ENCODE measurements at regions not wholly inside any gene's neighbourhood (a gene's known extent, or its start where the extent isn't known, plus 50 kb on each side); places are given as distances from the start of the nearest gene placed in this dataset.

DNA sequence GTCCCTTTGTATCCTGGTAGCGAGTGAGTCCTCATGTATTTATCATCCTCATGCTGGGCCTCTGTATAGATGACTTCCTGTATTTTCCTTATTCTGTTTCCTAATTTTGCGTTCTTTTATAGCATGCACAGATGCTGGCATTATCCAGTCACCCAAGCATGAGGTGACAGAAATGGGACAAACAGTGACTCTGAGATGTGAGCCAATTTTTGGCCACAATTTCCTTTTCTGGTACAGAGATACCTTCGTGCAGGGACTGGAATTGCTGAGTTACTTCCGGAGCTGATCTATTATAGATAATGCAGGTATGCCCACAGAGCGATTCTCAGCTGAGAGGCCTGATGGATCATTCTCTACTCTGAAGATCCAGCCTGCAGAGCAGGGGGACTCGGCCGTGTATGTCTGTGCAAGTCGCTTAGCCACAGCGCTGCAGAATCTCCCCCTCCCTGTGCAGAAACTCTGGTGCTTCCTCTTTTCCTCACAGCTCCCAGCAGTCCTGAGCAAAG, 183.1 kb upstream of the PRSS58 start:
- TF ChIP-seq, protein P1, sequence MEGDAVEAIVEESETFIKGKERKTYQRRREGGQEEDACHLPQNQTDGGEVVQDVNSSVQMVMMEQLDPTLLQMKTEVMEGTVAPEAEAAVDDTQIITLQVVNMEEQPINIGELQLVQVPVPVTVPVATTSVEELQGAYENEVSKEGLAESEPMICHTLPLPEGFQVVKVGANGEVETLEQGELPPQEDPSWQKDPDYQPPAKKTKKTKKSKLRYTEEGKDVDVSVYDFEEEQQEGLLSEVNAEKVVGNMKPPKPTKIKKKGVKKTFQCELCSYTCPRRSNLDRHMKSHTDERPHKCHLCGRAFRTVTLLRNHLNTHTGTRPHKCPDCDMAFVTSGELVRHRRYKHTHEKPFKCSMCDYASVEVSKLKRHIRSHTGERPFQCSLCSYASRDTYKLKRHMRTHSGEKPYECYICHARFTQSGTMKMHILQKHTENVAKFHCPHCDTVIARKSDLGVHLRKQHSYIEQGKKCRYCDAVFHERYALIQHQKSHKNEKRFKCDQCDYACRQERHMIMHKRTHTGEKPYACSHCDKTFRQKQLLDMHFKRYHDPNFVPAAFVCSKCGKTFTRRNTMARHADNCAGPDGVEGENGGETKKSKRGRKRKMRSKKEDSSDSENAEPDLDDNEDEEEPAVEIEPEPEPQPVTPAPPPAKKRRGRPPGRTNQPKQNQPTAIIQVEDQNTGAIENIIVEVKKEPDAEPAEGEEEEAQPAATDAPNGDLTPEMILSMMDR (IDR thresholded peaks at IDR 0.05): no peak
- no peak for TF ChIP-seq POLR2A (IDR thresholded peaks at IDR 0.05)
- WGBS, 2 donors: 68 to 75% methylated on average over 9 of the region's 9 CpGs
- H3K4me1 ChIP-seq: no peaks in the 10 kb centered on the region

DNA sequence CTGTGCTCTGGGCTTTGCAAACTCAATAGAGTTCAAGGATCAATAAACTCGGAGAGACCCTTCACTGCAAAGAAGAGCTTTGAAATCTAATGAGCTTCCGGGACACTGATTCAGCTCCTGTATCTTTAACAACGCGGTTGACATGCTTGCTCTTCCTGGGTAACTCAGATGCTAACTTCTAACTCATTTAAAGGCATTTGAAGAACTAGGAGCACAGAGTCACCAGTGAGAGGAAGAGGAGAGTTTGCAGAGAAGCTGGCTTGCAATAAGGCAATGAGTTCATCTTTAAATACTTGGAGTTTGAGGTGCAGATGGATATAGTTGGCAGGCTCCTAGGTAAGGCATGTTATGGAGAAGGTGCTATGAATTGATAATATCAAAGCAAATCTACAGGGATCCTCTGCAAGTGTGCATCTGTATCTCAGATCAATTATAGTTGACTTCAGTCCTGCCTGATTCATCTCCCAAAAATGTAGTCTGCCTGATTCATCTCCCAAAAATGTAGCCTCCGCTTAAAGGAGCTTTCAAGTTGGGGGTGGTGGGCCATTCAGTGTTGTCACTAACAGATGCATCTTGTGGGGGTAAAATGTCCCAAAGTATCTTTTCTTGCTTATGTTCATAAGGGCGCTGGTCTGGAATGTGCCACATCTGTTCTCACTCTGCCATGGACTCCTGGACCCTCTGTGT, 182.5 kb upstream of the PRSS58 start:
- intact Hi-C loops (cut with DNase I; ENCODE audit: low total_unique reads): no loop called here
- 84 to 91% methylated on average over 6 of the region's 6 CpGs for WGBS, 2 donors
- H3K9me3 ChIP-seq: no peaks in the 10 kb centered on the region
- no peak for DNase-seq
- no peak overlapping the region for H3K4me3 ChIP-seq
- H3K27ac ChIP-seq: no peak overlapping the region
- no peaks in the 10 kb centered on the region for H3K4me1 ChIP-seq
- TF ChIP-seq, protein P1 (IDR thresholded peaks at IDR 0.05): no peak
- TF ChIP-seq POLR2A (IDR thresholded peaks at IDR 0.05): no peak
- H3K36me3 ChIP-seq (ENCODE audit: low read depth, missing control alignments): no peaks in the 10 kb centered on the region
- no peaks in the 10 kb centered on the region for H3K27me3 ChIP-seq

More for the DNA sequence above, 183.1 kb upstream of the PRSS58 start:
- Histone ChIP-seq H3K36me3 (ENCODE audit: low read depth, missing control alignments) (no peaks in the 10 kb centered on the region), H3K27ac (no peak overlapping the region), H3K9me3 (no peaks in the 10 kb centered on the region), H3K27me3 (no peaks in the 10 kb centered on the region), H3K4me3 (no peak overlapping the region)
- intact Hi-C loops (cut with DNase I; ENCODE audit: low total_unique reads): no loop called here
- no peak for DNase-seq

DNA sequence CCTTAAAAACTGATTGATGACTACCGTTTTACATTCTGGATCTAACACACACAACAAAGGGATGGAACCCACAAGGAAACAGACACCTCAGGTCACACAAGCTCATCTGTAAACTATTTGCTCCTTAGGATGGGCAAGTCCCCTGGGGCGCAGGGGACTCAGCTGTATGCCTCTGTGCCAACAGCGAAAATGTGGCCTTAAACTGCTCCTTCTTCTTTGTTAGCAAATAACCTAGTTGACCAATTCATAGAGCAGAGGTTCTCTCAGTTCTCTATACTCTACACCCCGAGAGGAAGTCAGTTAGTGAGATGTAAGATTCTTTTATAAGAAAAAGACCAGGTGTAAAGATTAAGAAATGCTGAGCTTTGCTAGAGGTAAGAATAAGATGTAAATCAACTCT, 181.9 kb upstream of the PRSS58 start:
- no peak overlapping the region for H3K27ac ChIP-seq
- no peaks in the 10 kb centered on the region for H3K36me3 ChIP-seq (ENCODE audit: low read depth, missing control alignments)
- DNase-seq: no peak
- 84 to 91% methylated on average over 4 of the region's 4 CpGs for WGBS, 2 donors
- intact Hi-C loops (cut with DNase I; ENCODE audit: low total_unique reads): no loop called here
- H3K4me1 ChIP-seq: no peaks in the 10 kb centered on the region
- H3K27me3 ChIP-seq: no peaks in the 10 kb centered on the region
- TF ChIP-seq, protein P1 (IDR thresholded peaks at IDR 0.05): no peak
- no peak for TF ChIP-seq POLR2A (IDR thresholded peaks at IDR 0.05)
- no peak overlapping the region for H3K4me3 ChIP-seq
- no peaks in the 10 kb centered on the region for H3K9me3 ChIP-seq

DNA sequence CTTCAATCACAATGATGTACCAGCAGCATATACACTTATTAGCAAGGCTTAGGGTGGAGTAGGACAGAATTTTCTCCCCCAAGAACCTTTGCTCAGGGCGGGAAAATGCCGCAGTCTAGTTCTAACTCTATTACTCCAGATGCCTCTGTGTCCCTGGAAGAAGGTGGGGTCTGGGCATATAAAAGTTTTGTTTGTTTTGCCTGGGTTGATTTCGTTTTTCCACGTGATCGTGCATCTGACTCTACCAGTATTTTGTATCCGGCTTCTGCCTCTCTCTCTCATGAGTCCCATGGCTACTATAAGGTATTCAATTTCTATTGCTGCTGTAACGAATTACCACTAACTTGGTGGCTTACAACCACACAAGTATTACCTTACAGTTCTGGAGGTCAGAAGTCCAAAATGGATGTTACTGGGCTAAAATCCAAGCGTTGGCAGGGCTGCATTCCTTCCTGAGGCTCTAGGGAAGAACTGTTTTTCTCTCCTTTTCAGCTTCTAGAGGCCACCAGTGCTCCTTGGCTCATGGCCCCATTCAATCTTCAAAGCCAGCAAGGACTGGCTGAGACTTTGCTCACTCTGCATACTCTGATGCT, 181.2 kb upstream of the PRSS58 start:
- no peaks in the 10 kb centered on the region for H3K36me3 ChIP-seq (ENCODE audit: low read depth, missing control alignments)
- H3K27ac ChIP-seq: no peak overlapping the region
- H3K4me1 ChIP-seq: no peaks in the 10 kb centered on the region
- TF ChIP-seq POLR2A (IDR thresholded peaks at IDR 0.05): no peak
- TF ChIP-seq, protein P1 (IDR thresholded peaks at IDR 0.05): no peak
- intact Hi-C loops (cut with DNase I; ENCODE audit: low total_unique reads): no loop called here
- WGBS, 2 donors: 69 to 75% methylated on average over 8 of the region's 8 CpGs
- H3K27me3 ChIP-seq: no peaks in the 10 kb centered on the region
- H3K4me3 ChIP-seq: no peak overlapping the region
- H3K9me3 ChIP-seq: no peaks in the 10 kb centered on the region
- DNase-seq: no peak

All from testis (tissue), 2 donors.